AG09319 (cell line): ENCODE measurements at regions not wholly inside any gene's neighbourhood (a gene's known extent, or its start where the extent isn't known, plus 50 kb on each side); places are given as distances from the start of the nearest gene placed in this dataset.

ENCODE experiments used
- DNase-seq: peaks from one replicate; pipeline ENCODE4 v3.0.0-alpha.2; 2010; ENCODE audit warnings: low read depth; ENCODE audit errors: extremely low read depth
- CTCF ChIP-seq: IDR thresholded peaks from 2 replicates; pipeline ENCODE4 v1.5.1; 2011; ENCODE audit warnings: low read depth, mild to moderate bottlenecking, inconsistent platforms, low read length, moderate library complexity

GRCh38 chr7:110336423-110336822 lies 754.5 kb upstream of the LRRN3 start:
- TF ChIP-seq CTCF, result no peak

GRCh38 chr7:110337646-110338045 lies 753.3 kb upstream of the LRRN3 start:
- no peak for DNase-seq
- TF ChIP-seq CTCF, result no peak

More at GRCh38 chr7:110336423-110336822, 754.5 kb upstream of the LRRN3 start:
- DNase-seq, result no peak

GRCh38 chr7:110347081-110347480 lies 743.8 kb upstream of the LRRN3 start:
- no peak for TF ChIP-seq CTCF
- no peak for DNase-seq

GRCh38 chr7:110356438-110356837 lies 734.5 kb upstream of the LRRN3 start:
- no peak for TF ChIP-seq CTCF
- DNase-seq, result no peak

GRCh38 chr7:110358028-110358427 lies 732.9 kb upstream of the LRRN3 start:
- DNase-seq, result no peak
- TF ChIP-seq CTCF, result no peak

- TF ChIP-seq CTCF, result no peak
- no peak for DNase-seq
Measured at GRCh38 chr7:110371709-110372108, 719.2 kb upstream of the LRRN3 start.

- no peak for TF ChIP-seq CTCF
- DNase-seq, result no peak
Measured at GRCh38 chr7:110372685-110373084, 718.2 kb upstream of the LRRN3 start.

GRCh38 chr7:110373416-110373815 lies 717.5 kb upstream of the LRRN3 start:
- DNase-seq, result no peak
- no peak for TF ChIP-seq CTCF
